ENCODE measurements at regions not wholly inside any gene's neighbourhood (a gene's known extent, or its start where the extent isn't known, plus 50 kb on each side); places are given as distances from the start of the nearest gene placed in this dataset.

DNA sequence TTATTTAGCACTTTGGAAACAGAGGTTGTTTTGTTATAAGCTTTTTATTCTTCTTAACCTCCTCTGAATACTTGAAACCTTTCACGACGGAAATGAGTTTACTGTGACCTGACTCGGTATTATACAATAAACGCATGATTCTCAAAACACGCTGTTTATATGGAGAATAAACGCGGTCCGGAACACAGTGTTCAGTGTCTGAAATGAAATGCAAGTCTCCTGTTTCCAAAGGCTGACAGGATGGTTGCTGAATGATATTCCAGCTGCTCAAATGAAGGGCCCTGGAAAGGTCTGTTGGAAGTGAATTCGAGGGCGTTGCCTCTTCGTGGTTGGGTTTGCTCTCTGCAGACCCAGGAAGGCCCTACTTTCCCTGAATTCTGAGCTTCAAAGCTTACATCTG, 83.4 kb downstream of the RSPH3 start:
- no peak for TF ChIP-seq POLR2A (IDR thresholded peaks at IDR 0.05)
- TF ChIP-seq CTCF (IDR thresholded peaks at IDR 0.05) = no peak
